Breast epithelium (tissue), 3 donors: ENCODE measurements at regions not wholly inside any gene's neighbourhood (a gene's known extent, or its start where the extent isn't known, plus 50 kb on each side); places are given as distances from the start of the nearest gene placed in this dataset.

Source experiments
- POLR2A ChIP-seq: fragments of 450-650 bp; IDR thresholded peaks from one replicate; pipeline ENCODE4 v1.6.1; 2016; ENCODE audit warnings: antibody characterized with exemption, mild to moderate bottlenecking, moderate library complexity
- TF ChIP-seq, protein P1 (sequence below), 3 donors: fragments of 450-650 bp; IDR thresholded peaks; one replicate each; pipeline ENCODE4 v1.5.1; 2016 to 2017; ENCODE audit warnings: antibody characterized with exemption in 3 of 3, mild to moderate bottlenecking in 3 of 3, moderate library complexity in 3 of 3

DNA sequence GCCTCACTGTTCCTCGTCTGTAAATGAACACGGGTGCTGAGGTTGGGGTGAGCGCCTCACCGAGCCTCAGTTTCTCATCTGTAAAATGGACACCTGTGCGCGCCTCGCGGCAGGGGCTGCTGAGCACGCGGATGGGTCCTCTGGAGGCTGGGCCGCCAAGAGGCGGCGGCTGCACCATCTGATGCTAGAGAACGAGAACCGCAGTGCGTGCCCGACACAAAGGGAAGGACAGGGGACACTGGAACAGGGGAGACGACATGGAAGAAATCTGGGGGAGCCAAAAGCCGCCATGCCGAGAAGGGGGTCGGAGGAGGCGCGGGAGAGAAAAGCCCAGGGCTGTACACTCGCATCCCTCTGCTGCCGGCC lies 118.7 kb upstream of the ZNF516 start:
- TF ChIP-seq POLR2A: no peak
- TF ChIP-seq, protein P1, sequence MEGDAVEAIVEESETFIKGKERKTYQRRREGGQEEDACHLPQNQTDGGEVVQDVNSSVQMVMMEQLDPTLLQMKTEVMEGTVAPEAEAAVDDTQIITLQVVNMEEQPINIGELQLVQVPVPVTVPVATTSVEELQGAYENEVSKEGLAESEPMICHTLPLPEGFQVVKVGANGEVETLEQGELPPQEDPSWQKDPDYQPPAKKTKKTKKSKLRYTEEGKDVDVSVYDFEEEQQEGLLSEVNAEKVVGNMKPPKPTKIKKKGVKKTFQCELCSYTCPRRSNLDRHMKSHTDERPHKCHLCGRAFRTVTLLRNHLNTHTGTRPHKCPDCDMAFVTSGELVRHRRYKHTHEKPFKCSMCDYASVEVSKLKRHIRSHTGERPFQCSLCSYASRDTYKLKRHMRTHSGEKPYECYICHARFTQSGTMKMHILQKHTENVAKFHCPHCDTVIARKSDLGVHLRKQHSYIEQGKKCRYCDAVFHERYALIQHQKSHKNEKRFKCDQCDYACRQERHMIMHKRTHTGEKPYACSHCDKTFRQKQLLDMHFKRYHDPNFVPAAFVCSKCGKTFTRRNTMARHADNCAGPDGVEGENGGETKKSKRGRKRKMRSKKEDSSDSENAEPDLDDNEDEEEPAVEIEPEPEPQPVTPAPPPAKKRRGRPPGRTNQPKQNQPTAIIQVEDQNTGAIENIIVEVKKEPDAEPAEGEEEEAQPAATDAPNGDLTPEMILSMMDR (IDR thresholded peaks at IDR 0.05): no peak
